KG1 (cell line): ENCODE measurements at regions not wholly inside any gene's neighbourhood (a gene's known extent, or its start where the extent isn't known, plus 50 kb on each side); places are given as distances from the start of the nearest gene placed in this dataset.

Source experiments
- DNase-seq: peaks from one replicate; lab custom pipeline; 2025; lab: John Stamatoyannopoulos, UW

GRCh38 chr3:104564045-104564643 is 802.6 kb upstream of the ALCAM start:
- no peak for DNase-seq

DNA sequence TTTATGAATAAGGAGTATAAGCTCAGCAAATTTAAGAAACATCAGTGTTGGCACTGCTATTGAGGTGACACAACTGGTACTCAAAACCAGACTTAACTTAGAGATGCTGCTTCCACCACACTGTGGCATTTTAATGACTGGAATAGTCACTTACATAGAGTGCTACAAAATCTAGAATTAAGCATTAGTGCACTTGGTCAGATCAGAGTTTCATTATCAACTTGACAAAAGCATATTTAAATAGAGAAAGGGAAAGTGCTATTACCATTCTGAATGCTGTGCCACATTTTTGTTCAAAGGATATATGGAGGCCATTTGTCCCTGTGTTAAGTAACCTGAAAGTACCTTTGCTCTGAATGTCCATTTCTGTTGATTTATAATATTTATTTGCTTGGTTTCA is 800.7 kb upstream of the ALCAM start:
- no peak for DNase-seq

DNA sequence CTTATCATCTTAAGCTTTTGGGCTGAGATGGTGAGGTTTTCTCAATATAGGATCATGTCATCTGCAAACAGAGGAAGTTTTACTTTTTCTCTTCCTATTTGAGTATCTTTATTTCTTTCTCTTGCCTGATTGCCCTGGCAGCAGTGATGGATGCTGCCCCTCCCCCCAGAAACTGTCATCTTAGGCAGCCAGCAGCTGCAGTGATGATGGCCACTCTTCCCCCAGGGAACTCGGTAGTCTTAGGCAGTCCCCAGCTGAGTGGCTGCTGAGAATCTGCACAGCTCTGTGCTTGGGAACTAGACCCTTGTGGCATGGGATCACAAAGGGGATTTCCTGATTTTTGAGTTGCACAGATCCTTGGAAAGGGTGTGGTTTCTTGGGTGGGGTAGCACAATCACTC is 791.1 kb upstream of the ALCAM start:
- DNase-seq, result no peak

DNA sequence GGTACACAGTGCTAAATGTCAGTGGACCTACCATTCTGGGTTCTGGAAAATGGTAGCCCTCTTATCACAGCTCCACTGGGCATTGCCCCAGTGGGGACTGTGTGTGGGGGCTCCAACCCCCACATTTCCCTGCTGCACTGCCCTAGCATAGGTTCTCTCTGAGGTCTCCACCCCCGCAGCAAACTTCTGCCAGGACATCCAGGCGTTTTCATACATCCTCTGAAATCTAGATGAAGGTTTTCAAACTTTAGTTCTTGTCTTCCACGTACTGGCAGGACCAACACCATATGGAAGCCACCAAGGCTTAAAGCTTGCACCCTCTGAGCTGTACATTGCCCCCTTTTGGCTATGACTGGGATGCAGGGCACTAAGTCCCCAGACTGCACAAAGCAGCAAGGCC is 788.2 kb upstream of the ALCAM start:
- no peak for DNase-seq

- no peak for DNase-seq
Measured at GRCh38 chr3:104582092-104582491, 784.6 kb upstream of the ALCAM start.

GRCh38 chr3:104584682-104585081 is 782.0 kb upstream of the ALCAM start:
- DNase-seq, result no peak

DNA sequence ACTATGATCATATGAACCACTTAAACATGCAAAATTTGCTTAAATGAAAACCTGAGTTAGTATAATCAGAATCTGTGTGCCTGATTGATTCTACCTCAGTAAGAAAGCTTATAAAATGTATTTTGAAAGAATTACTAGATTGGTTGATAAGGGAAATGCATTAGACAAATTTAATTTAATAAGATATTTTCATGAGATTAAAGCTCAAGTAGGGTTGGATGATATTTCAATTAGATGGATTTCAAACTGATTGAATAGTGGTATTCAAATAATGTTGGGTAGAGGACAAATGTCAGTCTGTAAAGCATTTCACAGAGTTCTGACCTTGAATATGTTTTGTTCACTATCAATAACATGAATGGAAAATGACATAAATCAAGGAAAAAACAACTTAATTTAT is 780.4 kb upstream of the ALCAM start:
- DNase-seq, result no peak

- no peak for DNase-seq
Measured at GRCh38 chr3:104588442-104588841, 778.3 kb upstream of the ALCAM start.

GRCh38 chr3:104591776-104592175 is 774.9 kb upstream of the ALCAM start:
- no peak for DNase-seq

DNA sequence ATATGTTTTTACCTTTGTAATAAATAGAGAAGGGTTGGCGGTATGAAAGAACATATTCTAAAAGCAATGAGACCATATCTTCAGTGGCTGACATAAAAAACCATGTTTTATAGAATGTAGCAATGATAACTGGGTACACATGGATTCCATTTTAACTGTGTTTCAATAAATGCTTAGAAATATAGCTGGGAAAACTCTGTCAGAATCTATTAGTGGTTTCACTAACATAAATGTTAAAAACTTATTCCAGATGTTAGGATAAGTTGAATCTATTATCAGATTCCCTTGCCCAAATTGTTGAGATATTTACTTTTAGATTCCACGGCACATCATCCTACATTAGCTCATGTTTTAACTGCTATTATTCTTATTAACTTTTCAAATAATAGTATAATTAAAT is 772.2 kb upstream of the ALCAM start:
- no peak for DNase-seq

- no peak for DNase-seq
Measured at GRCh38 chr3:104596054-104596453, 770.7 kb upstream of the ALCAM start.

- DNase-seq, result no peak
Measured at GRCh38 chr3:104596551-104596950, 770.2 kb upstream of the ALCAM start.

GRCh38 chr3:104598848-104599511 is 767.7 kb upstream of the ALCAM start:
- DNase-seq, result no peak

GRCh38 chr3:104604326-104605010 is 762.2 kb upstream of the ALCAM start:
- no peak for DNase-seq

DNA sequence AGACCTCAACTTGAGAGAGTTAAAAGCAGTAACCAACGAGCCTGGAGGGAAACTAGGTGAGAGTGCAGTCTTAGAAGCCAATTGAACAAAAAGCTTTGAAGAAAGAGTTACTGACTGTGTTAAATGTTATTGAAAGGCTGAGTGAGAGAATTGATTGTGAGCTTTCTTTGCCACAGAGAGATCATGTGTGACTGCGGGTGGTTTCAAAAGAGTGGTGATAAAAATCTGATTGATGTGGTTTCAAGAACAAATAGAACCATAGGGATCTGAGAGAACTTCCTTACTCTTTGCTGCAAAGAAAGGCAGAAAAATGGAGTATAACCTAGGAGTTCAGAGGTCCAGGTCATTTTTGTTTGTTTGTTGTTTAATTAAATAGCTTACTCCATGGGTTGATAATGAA is 759.9 kb upstream of the ALCAM start:
- no peak for DNase-seq

GRCh38 chr3:104610730-104611652 is 755.7 kb upstream of the ALCAM start:
- no peak for DNase-seq

DNA sequence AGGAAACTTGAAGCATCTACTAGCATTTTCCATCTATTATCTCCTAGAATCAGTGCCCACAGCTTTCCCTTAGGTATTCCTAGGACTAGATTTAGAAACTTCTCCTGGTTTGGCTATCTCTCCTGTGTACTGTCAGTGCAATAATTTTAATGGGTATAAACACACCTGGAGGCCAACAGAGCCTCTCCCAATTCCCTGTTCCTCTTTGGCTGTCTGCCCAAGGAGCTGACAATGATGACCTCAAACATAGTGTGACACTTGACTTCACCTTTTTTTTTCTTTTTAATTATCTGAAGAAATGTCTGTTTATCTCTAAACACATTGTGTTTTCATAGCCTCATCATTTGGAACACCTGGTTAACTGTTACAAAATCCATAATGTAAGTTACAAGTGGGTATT is 754.5 kb upstream of the ALCAM start:
- DNase-seq, result no peak

- DNase-seq, result no peak
Measured at GRCh38 chr3:104614564-104614963, 752.1 kb upstream of the ALCAM start.

DNA sequence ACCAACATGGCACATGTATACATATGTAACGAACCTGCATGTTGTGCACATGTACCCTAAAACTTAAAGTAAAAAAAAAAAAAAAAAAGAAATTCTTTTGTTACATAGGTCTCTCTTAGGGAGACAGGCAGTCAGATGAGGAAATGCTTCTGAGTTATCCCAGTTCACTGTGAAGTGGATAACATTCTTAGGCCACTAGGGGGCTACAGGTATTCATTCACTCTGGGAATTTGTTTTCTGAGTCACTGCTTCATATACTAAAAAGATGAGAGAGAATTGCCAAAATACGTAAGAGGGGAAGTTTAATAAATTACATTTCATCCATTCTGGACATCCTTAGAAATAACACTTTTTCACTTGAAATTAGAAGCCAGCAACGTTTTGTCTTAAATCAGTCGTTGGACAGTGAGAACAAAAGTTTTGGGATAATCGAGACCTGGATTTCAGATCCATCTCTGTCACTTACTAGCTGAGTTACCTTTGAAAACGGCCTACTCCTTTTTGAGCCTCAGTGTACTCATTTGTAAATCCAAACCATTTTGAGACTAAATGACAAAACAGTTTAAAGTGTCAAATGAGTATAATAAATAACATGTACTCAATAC is 738.4 kb upstream of the ALCAM start:
- peak; percentile 50 for DNase-seq

DNA sequence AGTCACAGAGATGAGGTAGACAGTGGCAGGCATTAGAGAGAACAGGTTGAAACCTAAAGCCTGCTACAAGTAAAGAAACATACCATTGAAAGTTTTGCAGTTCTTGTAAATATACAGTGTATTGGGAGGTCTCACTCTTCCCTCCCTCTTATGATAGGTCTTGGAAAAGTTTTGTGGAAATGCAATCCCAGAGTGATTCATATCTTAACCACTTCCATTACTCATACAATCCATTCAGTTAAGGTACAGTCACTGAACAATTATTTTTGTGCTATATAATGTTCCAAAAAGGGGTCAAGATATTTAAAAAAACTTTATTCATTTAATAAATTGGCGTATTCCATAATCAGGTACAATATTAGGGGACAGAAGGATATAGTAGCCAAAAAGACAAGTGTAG is 737.7 kb upstream of the ALCAM start:
- no peak for DNase-seq

- DNase-seq, result no peak
Measured at GRCh38 chr3:104631254-104631653, 735.5 kb upstream of the ALCAM start.

- DNase-seq, result no peak
Measured at GRCh38 chr3:104632521-104632920, 734.2 kb upstream of the ALCAM start.
